Sigmoid colon (tissue), 4 donors: ENCODE measurements at regions not wholly inside any gene's neighbourhood (a gene's known extent, or its start where the extent isn't known, plus 50 kb on each side); places are given as distances from the start of the nearest gene placed in this dataset.

Experiments used
- CTCF ChIP-seq, 4 experiments: fragments of 450-650 bp in 3 of 4; fragments of 200-600 bp in 1 of 4; IDR thresholded peaks; one replicate each; pipeline ENCODE4 v1.5.1; 2016 to 2019; ENCODE audit warnings: antibody characterized with exemption in 4 of 4, mild to moderate bottlenecking in 3 of 4, moderate library complexity in 2 of 4
- EP300 ChIP-seq, 4 donors: sonication (generic); formaldehyde crosslinking; IDR thresholded peaks; one replicate each; pipeline ENCODE4 v1.6.1; 2017; ENCODE audit warnings: antibody characterized with exemption in 4 of 4
- POLR2A ChIP-seq, 2 donors: fragments of 450-650 bp; IDR thresholded peaks; one replicate each; pipeline ENCODE4 v1.6.1; 2016; ENCODE audit warnings: antibody characterized with exemption in 2 of 2, mild to moderate bottlenecking in 2 of 2, moderate library complexity in 2 of 2
- POLR2AphosphoS5 ChIP-seq, 4 donors: sonication (generic); formaldehyde crosslinking; IDR thresholded peaks; one replicate each; pipeline ENCODE4 v1.6.1; 2017; ENCODE audit warnings: antibody characterized with exemption in 4 of 4

DNA sequence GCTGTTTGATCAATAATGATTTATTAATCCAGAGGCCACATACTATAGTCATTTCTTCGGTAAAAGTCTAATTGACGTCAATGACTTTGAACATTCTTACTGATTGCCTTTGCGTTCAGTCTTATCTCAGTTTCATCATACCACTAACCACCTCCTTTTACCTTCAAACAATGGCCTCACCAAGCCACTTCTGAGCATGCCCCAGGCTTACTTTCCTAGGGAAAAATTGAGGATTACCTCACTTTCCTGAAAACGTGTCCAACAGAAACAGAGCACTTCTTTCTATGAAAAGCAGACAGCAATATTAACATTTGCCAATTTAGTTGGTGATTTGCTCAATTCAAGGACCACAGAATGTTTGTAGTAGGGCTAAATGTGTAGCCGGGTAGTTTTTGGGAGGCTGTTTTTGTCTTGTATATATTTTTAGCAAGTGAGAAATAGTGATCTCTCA is 157.6 kb downstream of the KLF5 start:
- no peak for TF ChIP-seq POLR2A (IDR thresholded peaks at IDR 0.05)
- TF ChIP-seq CTCF (IDR thresholded peaks at IDR 0.05), result no peak
- TF ChIP-seq POLR2AphosphoS5 (IDR thresholded peaks at IDR 0.05), result no peak
- no peak for TF ChIP-seq EP300 (IDR thresholded peaks at IDR 0.05)
